ENCODE measurements at regions not wholly inside any gene's neighbourhood (a gene's known extent, or its start where the extent isn't known, plus 50 kb on each side); places are given as distances from the start of the nearest gene placed in this dataset.

DNA sequence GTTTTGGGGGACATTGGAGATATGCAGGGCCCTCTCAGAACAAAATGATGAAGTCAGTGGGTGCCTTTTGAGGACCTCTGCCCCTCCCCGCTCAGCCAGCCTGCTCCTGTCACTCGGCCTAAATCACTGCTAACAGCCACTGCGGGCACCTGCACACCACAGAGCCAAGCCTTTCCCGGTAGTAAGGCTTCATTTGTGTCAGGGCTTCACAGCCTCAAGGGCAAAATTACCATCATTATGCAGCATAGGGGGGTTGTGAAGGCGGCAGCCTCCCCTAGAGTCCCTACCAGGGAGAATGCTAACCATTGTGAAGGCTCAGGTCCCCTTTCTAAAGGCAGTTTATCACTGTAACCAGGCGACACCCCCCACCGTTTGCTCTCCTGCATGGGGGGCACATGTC is 519.8 kb upstream of the MYT1L start:
- no peak for DNase-seq (ENCODE audit: unreplicated experiment)
- Mint-ChIP-seq H3K27ac (ENCODE audit: low read depth, unreplicated experiment) (no peak overlapping the region), H3K4me1 (ENCODE audit: insufficient read depth, unreplicated experiment) (no peaks in the 10 kb centered on the region), H3K9me3 (ENCODE audit: unreplicated experiment) (no peaks in the 10 kb centered on the region), H3K4me3 (ENCODE audit: unreplicated experiment) (no peak overlapping the region), H3K36me3 (ENCODE audit: insufficient read depth, unreplicated experiment) (no peaks in the 10 kb centered on the region), H3K27me3 (ENCODE audit: insufficient read depth, unreplicated experiment) (no peaks in the 10 kb centered on the region)
- intact Hi-C loops (cut with micrococcal nuclease): no loop called here
- no TSS peak for BruUV-seq (replicated peaks)
- ChIA-PET CTCF (no interaction called here), POLR2A (no interaction called here)
- TF ChIP-seq, protein P1, sequence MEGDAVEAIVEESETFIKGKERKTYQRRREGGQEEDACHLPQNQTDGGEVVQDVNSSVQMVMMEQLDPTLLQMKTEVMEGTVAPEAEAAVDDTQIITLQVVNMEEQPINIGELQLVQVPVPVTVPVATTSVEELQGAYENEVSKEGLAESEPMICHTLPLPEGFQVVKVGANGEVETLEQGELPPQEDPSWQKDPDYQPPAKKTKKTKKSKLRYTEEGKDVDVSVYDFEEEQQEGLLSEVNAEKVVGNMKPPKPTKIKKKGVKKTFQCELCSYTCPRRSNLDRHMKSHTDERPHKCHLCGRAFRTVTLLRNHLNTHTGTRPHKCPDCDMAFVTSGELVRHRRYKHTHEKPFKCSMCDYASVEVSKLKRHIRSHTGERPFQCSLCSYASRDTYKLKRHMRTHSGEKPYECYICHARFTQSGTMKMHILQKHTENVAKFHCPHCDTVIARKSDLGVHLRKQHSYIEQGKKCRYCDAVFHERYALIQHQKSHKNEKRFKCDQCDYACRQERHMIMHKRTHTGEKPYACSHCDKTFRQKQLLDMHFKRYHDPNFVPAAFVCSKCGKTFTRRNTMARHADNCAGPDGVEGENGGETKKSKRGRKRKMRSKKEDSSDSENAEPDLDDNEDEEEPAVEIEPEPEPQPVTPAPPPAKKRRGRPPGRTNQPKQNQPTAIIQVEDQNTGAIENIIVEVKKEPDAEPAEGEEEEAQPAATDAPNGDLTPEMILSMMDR (IDR thresholded peaks at IDR 0.05; ENCODE audit: unreplicated experiment): no peak

DNA sequence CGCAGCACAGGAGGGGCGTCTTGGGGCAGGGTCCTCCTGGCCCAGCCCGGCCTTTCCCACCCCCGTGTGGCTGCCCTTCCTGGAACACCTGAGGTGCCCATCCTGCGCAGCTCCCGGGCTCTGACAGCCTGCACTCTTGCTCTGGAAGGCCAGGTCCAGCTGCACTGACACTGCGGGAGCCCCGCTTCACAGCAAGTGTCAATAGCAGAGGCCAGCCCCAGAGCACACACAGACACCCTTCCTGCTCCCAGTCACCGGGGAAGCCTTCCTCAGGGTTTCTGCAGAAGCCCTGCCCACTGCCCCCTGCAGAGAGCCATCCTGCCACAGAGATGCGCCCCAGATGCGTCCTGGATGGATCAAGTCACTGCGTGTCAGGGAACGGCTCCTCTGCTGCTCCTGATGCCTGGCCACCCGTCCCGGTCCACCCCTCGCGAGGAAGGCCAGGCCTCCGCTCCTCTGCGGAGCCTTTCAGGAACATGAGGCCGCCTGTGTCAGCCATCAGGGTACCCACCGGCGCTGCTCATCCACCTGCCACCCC is 519.2 kb upstream of the MYT1L start:
- Mint-ChIP-seq H3K4me1 (ENCODE audit: insufficient read depth, unreplicated experiment) (no peaks in the 10 kb centered on the region), H3K4me3 (ENCODE audit: unreplicated experiment) (no peak overlapping the region), H3K9me3 (ENCODE audit: unreplicated experiment) (no peaks in the 10 kb centered on the region), H3K36me3 (ENCODE audit: insufficient read depth, unreplicated experiment) (no peaks in the 10 kb centered on the region), H3K27ac (ENCODE audit: low read depth, unreplicated experiment) (no peak overlapping the region), H3K27me3 (ENCODE audit: insufficient read depth, unreplicated experiment) (no peaks in the 10 kb centered on the region)
- TF ChIP-seq, protein P1 (IDR thresholded peaks at IDR 0.05; ENCODE audit: unreplicated experiment): no peak
- intact Hi-C loops (cut with micrococcal nuclease): no loop called here
- CTCF ChIA-PET: no interaction called here
- POLR2A ChIA-PET: no interaction called here
- BruUV-seq (replicated peaks): no TSS peak
- DNase-seq (ENCODE audit: unreplicated experiment): no peak

DNA sequence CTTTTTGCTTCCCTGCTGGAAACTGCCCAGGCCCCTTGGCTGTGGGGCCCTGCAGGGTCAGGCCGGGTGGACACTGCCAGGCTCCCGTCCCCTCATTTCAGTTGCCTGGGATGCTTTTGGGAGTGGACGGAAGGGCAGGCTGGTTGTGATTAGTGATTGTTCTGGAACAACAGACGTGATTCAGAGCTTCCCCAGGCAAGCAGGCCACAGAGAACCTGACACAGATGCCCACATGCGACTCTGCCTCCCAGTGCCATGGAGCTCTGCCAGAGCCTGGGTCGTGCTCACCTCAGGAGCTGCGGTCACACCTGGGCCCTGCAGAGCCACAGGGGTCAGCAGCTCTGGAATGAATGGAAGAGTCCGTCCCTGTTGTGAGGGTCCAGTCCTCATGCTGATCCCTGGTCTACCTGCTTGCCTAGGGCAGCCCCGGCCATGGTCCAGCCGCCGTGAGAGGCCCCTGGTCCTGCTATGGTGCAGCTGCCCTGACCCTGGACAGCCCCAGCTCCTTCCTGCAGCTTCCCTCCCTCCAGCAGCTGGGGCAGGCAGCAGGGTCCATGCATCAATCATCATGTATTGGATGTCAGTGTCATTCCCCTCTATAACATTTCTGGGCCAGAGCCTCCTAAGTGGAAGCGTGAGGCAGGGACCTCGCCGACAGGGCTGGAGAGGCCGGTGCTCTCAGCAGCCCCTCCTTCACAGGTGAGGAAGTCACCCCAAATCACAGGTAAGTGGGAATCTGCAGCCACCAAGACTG is 518.6 kb upstream of the MYT1L start:
- Mint-ChIP-seq H3K27ac (ENCODE audit: low read depth, unreplicated experiment) (no peak overlapping the region), H3K4me1 (ENCODE audit: insufficient read depth, unreplicated experiment) (no peaks in the 10 kb centered on the region), H3K27me3 (ENCODE audit: insufficient read depth, unreplicated experiment) (no peaks in the 10 kb centered on the region), H3K9me3 (ENCODE audit: unreplicated experiment) (no peaks in the 10 kb centered on the region), H3K36me3 (ENCODE audit: insufficient read depth, unreplicated experiment) (no peaks in the 10 kb centered on the region), H3K4me3 (ENCODE audit: unreplicated experiment) (no peak overlapping the region)
- ChIA-PET POLR2A (interaction anchor here (0.7 kb wide), 1 partner anchor 13 kb away, joined by 3 read pairs; no protein-coding TSS in a partner anchor), CTCF (no interaction called here)
- intact Hi-C loops (cut with micrococcal nuclease): no loop called here
- no TSS peak for BruUV-seq (replicated peaks)
- DNase-seq (ENCODE audit: unreplicated experiment): no peak
- TF ChIP-seq, protein P1 (IDR thresholded peaks at IDR 0.05; ENCODE audit: unreplicated experiment): no peak

DNA sequence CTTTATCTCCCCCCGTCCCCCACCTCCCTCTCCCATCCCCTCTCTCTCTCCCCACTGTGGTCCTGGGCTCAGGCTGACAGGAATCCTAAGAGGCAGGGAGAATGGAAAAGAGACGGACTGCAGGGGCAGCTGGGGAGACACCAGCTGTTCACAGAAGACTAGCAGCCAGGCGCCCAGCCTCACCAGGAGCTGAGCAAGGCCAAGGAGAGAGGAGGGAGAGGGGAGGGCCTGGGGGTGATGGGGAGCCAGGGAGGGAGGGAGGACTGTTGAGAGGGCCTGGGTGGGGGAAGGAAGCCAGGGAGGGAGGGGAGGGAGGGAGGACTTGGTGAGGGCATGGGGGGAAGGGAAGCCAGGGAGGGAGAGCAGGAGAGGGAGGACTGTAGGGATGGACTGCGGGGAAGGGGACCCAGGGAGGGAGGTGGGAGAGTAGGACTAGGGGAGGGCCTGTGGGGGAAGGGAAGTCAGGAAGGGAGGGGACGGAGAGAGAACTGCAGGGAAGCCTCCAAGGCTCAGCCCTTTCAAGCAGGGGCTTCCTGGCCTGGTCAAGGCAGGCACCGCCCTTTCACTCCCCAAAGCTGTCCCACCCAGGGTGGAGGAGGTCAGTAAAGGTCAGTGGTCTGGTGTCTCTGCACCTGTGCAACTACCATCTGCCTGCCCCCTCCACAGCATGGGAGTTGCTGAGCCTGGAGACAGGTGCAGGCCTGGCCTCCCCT is 517.7 kb upstream of the MYT1L start:
- Mint-ChIP-seq H3K4me1 (ENCODE audit: insufficient read depth, unreplicated experiment) (no peaks in the 10 kb centered on the region), H3K4me3 (ENCODE audit: unreplicated experiment) (no peak overlapping the region), H3K27ac (ENCODE audit: low read depth, unreplicated experiment) (no peak overlapping the region), H3K9me3 (ENCODE audit: unreplicated experiment) (no peaks in the 10 kb centered on the region), H3K36me3 (ENCODE audit: insufficient read depth, unreplicated experiment) (no peaks in the 10 kb centered on the region), H3K27me3 (ENCODE audit: insufficient read depth, unreplicated experiment) (no peaks in the 10 kb centered on the region)
- TF ChIP-seq, protein P1 (IDR thresholded peaks at IDR 0.05; ENCODE audit: unreplicated experiment): no peak
- BruUV-seq (replicated peaks): no TSS peak
- CTCF ChIA-PET: no interaction called here
- intact Hi-C loops (cut with micrococcal nuclease): no loop called here
- DNase-seq (ENCODE audit: unreplicated experiment): no peak
- POLR2A ChIA-PET: no interaction called here

All from MCF 10A (cell line).